ENCODE measurements at regions not wholly inside any gene's neighbourhood (a gene's known extent, or its start where the extent isn't known, plus 50 kb on each side); places are given as distances from the start of the nearest gene placed in this dataset.

DNA sequence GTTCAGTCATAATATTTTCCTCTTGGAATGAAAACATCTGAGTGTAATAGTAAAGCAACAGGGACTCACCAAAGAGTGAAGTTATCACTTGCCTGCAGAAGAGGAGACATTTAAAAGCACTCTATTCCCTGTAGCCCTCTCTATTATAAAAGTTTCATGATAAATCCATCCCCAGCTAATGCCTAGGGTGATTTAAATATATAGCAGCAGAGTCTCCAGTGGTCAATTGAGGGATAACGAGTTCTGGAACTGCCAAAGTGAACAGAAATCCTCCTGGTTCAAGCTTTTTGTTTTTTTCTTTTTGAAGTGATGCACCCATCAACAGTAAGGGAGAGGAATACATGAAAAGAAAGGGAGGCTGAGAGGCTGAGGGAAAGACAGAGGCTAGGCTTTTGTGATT, 87.3 kb downstream of the EVX1 start:
- DNase-seq (ENCODE audit: low read depth in 4 of 6, low spot score in 6 of 6): peak in 3 of 6 donors; percentile 7 to 69 (median 14)
- H3K27ac ChIP-seq (ENCODE audit: low read depth, low read length): no peak overlapping the region
- no CpG with 5 or more reads among the region's 1 CpG for WGBS (ENCODE audit: insufficient coverage)
- H3K36me3 ChIP-seq (ENCODE audit: control insufficient read depth, insufficient read depth, low read length): no peaks in the 10 kb centered on the region
- no peak overlapping the region for H3K4me3 ChIP-seq (ENCODE audit: low read depth, low read length)
- H3K4me1 ChIP-seq (ENCODE audit: control insufficient read depth, insufficient read depth, low read length): no peaks in the 10 kb centered on the region
- peaks cover 3% of the 10 kb centered on the region for H3K9me3 ChIP-seq (ENCODE audit: control insufficient read depth, insufficient read depth, low read length)
- H3K27me3 ChIP-seq (ENCODE audit: control insufficient read depth, insufficient read depth, low read length): no peaks in the 10 kb centered on the region

GRCh38 chr7:27339478-27339877, 96.9 kb downstream of the EVX1 start:
- H3K27me3 ChIP-seq (ENCODE audit: control insufficient read depth, insufficient read depth, low read length): no peaks in the 10 kb centered on the region
- H3K36me3 ChIP-seq (ENCODE audit: control insufficient read depth, insufficient read depth, low read length): no peaks in the 10 kb centered on the region
- no peak overlapping the region for H3K27ac ChIP-seq (ENCODE audit: low read depth, low read length)
- no peak overlapping the region for H3K4me3 ChIP-seq (ENCODE audit: low read depth, low read length)
- H3K4me1 ChIP-seq (ENCODE audit: control insufficient read depth, insufficient read depth, low read length): no peaks in the 10 kb centered on the region
- no peaks in the 10 kb centered on the region for H3K9me3 ChIP-seq (ENCODE audit: control insufficient read depth, insufficient read depth, low read length)
- no peak for DNase-seq (ENCODE audit: low read depth in 4 of 6, low spot score in 6 of 6)
- 100% methylated on average over 1 of the region's 2 CpGs for WGBS (ENCODE audit: insufficient coverage)

DNA sequence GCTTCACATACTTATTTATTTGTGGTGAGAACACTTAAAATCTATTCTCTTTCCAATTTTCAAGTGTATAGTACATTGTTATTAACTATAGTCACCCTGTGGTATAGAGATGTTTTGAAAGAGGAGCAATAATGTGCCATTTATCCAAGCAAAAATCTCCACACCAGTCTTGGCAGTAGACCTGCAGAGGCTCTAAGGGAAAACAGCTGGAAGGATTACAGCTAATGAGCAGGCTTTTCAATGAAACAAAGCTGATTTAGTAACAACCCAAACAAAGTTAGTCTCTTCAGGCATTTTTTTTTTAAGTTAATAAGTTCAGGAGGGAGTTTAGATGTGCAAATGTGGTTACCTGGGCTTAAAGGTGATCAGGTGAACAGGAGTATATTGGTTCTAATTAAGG, 101.9 kb downstream of the EVX1 start:
- H3K27ac ChIP-seq (ENCODE audit: low read depth, low read length): no peak overlapping the region
- H3K9me3 ChIP-seq (ENCODE audit: control insufficient read depth, insufficient read depth, low read length): no peaks in the 10 kb centered on the region
- H3K4me1 ChIP-seq (ENCODE audit: control insufficient read depth, insufficient read depth, low read length): no peaks in the 10 kb centered on the region
- no peaks in the 10 kb centered on the region for H3K36me3 ChIP-seq (ENCODE audit: control insufficient read depth, insufficient read depth, low read length)
- H3K4me3 ChIP-seq (ENCODE audit: low read depth, low read length): no peak overlapping the region
- H3K27me3 ChIP-seq (ENCODE audit: control insufficient read depth, insufficient read depth, low read length): no peaks in the 10 kb centered on the region
- peak in 1 of 6 donors; percentile 16 for DNase-seq (ENCODE audit: low read depth in 4 of 6, low spot score in 6 of 6)

DNA sequence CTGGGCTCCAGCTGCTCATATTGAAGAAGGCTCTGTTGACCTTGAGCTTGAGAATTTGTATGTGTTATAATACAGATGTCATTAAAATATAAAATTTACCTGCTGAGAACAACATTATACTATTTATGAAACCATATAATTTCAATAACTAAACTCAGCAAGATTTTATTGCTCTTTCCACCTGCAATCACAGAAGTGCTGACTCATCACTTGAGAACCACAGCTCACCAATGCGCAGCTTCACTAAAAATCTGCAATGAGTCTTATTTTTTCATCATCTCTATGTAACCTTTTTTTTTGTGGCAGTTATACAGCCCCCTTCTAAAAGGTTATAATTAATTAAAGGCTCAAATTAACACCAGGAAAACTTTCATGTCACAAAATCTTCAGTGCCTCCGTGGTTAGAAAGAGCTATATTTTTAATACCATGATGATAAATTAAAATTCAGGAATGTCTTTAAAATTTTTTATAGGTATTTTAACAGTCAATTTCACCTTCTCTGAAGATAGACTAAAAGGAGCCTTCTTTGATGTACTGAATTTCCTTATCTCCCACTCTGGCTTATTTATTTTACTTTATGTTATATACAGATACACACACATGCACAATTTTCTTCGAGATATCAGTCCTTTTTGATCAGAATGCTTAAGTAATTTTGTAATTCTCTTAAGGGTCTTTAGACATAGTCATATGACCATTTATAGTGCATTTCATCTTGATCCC, 102.7 kb downstream of the EVX1 start:
- no peaks in the 10 kb centered on the region for H3K9me3 ChIP-seq (ENCODE audit: control insufficient read depth, insufficient read depth, low read length)
- H3K4me1 ChIP-seq (ENCODE audit: control insufficient read depth, insufficient read depth, low read length): no peaks in the 10 kb centered on the region
- no peaks in the 10 kb centered on the region for H3K27me3 ChIP-seq (ENCODE audit: control insufficient read depth, insufficient read depth, low read length)
- H3K36me3 ChIP-seq (ENCODE audit: control insufficient read depth, insufficient read depth, low read length): no peaks in the 10 kb centered on the region
- peak in 1 of 6 donors; percentile 50 for DNase-seq (ENCODE audit: low read depth in 4 of 6, low spot score in 6 of 6)
- no peak overlapping the region for H3K4me3 ChIP-seq (ENCODE audit: low read depth, low read length)
- WGBS (ENCODE audit: insufficient coverage): 80% methylated on average over 1 of the region's 3 CpGs
- no peak overlapping the region for H3K27ac ChIP-seq (ENCODE audit: low read depth, low read length)

- no peak overlapping the region for H3K4me3 ChIP-seq (ENCODE audit: low read depth, low read length)
- H3K36me3 ChIP-seq (ENCODE audit: control insufficient read depth, insufficient read depth, low read length): no peaks in the 10 kb centered on the region
- DNase-seq (ENCODE audit: low read depth in 4 of 6, low spot score in 6 of 6): no peak
- 90% methylated on average over 2 of the region's 8 CpGs for WGBS (ENCODE audit: insufficient coverage)
- H3K27ac ChIP-seq (ENCODE audit: low read depth, low read length): no peak overlapping the region
- no peaks in the 10 kb centered on the region for H3K27me3 ChIP-seq (ENCODE audit: control insufficient read depth, insufficient read depth, low read length)
- no peaks in the 10 kb centered on the region for H3K9me3 ChIP-seq (ENCODE audit: control insufficient read depth, insufficient read depth, low read length)
- H3K4me1 ChIP-seq (ENCODE audit: control insufficient read depth, insufficient read depth, low read length): no peaks in the 10 kb centered on the region
These were observed 103.4 kb downstream of the EVX1 start for GRCh38 chr7:27345997-27346396.

- Histone ChIP-seq H3K27ac (ENCODE audit: low read depth, low read length) (no peak overlapping the region), H3K4me3 (ENCODE audit: low read depth, low read length) (no peak overlapping the region), H3K9me3 (ENCODE audit: control insufficient read depth, insufficient read depth, low read length) (no peaks in the 10 kb centered on the region), H3K27me3 (ENCODE audit: control insufficient read depth, insufficient read depth, low read length) (no peaks in the 10 kb centered on the region), H3K4me1 (ENCODE audit: control insufficient read depth, insufficient read depth, low read length) (no peaks in the 10 kb centered on the region), H3K36me3 (ENCODE audit: control insufficient read depth, insufficient read depth, low read length) (no peaks in the 10 kb centered on the region)
- WGBS (ENCODE audit: insufficient coverage): no CpG with 5 or more reads among the region's 10 CpGs
- DNase-seq (ENCODE audit: low read depth in 4 of 6, low spot score in 6 of 6): peak in 5 of 6 donors; percentile 24 to 69 (median 28)
These were observed 104.1 kb downstream of the EVX1 start for GRCh38 chr7:27346531-27347275.

GRCh38 chr7:27347276-27347640, 104.7 kb downstream of the EVX1 start:
- no peaks in the 10 kb centered on the region for H3K4me1 ChIP-seq (ENCODE audit: control insufficient read depth, insufficient read depth, low read length)
- peak in 1 of 6 donors; percentile 53 for DNase-seq (ENCODE audit: low read depth in 4 of 6, low spot score in 6 of 6)
- H3K27me3 ChIP-seq (ENCODE audit: control insufficient read depth, insufficient read depth, low read length): no peaks in the 10 kb centered on the region
- H3K9me3 ChIP-seq (ENCODE audit: control insufficient read depth, insufficient read depth, low read length): no peaks in the 10 kb centered on the region
- no peak overlapping the region for H3K4me3 ChIP-seq (ENCODE audit: low read depth, low read length)
- 14% methylated on average over 3 of the region's 4 CpGs for WGBS (ENCODE audit: insufficient coverage)
- no peak overlapping the region for H3K27ac ChIP-seq (ENCODE audit: low read depth, low read length)
- H3K36me3 ChIP-seq (ENCODE audit: control insufficient read depth, insufficient read depth, low read length): no peaks in the 10 kb centered on the region

DNA sequence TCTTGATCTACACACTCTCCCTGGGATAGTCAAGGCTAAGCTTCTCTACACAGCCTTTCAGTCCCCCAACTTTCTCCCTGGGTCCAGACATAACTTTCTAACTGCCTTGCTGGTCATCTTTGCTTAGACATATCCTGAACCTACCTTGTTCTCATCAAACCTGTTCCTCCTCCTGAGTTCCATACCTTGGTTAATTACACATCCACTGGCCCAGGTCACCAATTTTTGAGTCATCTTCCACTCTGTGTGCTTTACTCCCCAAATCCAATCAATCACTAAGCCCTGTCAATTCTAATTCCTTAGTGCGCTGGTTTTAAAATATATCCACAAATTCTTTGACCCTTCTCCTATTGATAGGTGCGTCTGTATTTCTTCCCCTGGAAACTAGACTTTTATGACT, 107.0 kb downstream of the EVX1 start:
- Histone ChIP-seq H3K4me1 (ENCODE audit: control insufficient read depth, insufficient read depth, low read length) (no peaks in the 10 kb centered on the region), H3K27ac (ENCODE audit: low read depth, low read length) (no peak overlapping the region), H3K36me3 (ENCODE audit: control insufficient read depth, insufficient read depth, low read length) (no peaks in the 10 kb centered on the region), H3K9me3 (ENCODE audit: control insufficient read depth, insufficient read depth, low read length) (no peaks in the 10 kb centered on the region), H3K27me3 (ENCODE audit: control insufficient read depth, insufficient read depth, low read length) (no peaks in the 10 kb centered on the region), H3K4me3 (ENCODE audit: low read depth, low read length) (no peak overlapping the region)
- DNase-seq (ENCODE audit: low read depth in 4 of 6, low spot score in 6 of 6): no peak
- WGBS (ENCODE audit: insufficient coverage): 100% methylated on average over 2 of the region's 2 CpGs

- H3K27me3 ChIP-seq (ENCODE audit: control insufficient read depth, insufficient read depth, low read length): no peaks in the 10 kb centered on the region
- no peaks in the 10 kb centered on the region for H3K36me3 ChIP-seq (ENCODE audit: control insufficient read depth, insufficient read depth, low read length)
- H3K4me1 ChIP-seq (ENCODE audit: control insufficient read depth, insufficient read depth, low read length): no peaks in the 10 kb centered on the region
- no peak overlapping the region for H3K4me3 ChIP-seq (ENCODE audit: low read depth, low read length)
- no peak overlapping the region for H3K27ac ChIP-seq (ENCODE audit: low read depth, low read length)
- WGBS (ENCODE audit: insufficient coverage): 20% methylated on average over 1 of the region's 5 CpGs
- DNase-seq (ENCODE audit: low read depth in 4 of 6, low spot score in 6 of 6): peak in 2 of 6 donors; percentile 17 to 43
- no peaks in the 10 kb centered on the region for H3K9me3 ChIP-seq (ENCODE audit: control insufficient read depth, insufficient read depth, low read length)
These were observed 108.5 kb downstream of the EVX1 start for GRCh38 chr7:27351137-27351536.

DNA sequence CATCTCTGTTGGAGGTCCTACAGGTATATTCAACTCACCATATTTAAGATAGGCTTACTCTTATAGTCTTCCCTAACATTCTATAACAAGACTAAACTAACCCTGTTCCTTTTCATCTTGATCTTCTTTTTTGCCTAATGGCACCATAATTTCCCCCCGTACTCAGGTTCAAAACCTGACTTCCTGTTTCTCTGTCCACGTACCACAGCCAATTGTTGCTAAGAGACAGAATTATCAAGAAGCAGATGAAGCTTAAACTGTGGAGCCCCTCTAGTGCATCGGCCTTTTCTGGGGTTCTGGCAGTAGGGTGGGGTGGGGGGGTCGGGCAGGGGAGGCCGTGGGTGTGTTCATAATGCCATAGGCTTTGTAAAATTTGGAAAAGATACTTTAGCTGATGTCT, 109.2 kb downstream of the EVX1 start:
- no peaks in the 10 kb centered on the region for H3K4me1 ChIP-seq (ENCODE audit: control insufficient read depth, insufficient read depth, low read length)
- H3K27me3 ChIP-seq (ENCODE audit: control insufficient read depth, insufficient read depth, low read length): no peaks in the 10 kb centered on the region
- no peak overlapping the region for H3K4me3 ChIP-seq (ENCODE audit: low read depth, low read length)
- H3K9me3 ChIP-seq (ENCODE audit: control insufficient read depth, insufficient read depth, low read length): no peaks in the 10 kb centered on the region
- H3K36me3 ChIP-seq (ENCODE audit: control insufficient read depth, insufficient read depth, low read length): no peaks in the 10 kb centered on the region
- DNase-seq (ENCODE audit: low read depth in 4 of 6, low spot score in 6 of 6): no peak
- WGBS (ENCODE audit: insufficient coverage): 80% methylated on average over 1 of the region's 5 CpGs
- no peak overlapping the region for H3K27ac ChIP-seq (ENCODE audit: low read depth, low read length)
